ENCODE measurements at regions not wholly inside any gene's neighbourhood (a gene's known extent, or its start where the extent isn't known, plus 50 kb on each side); places are given as distances from the start of the nearest gene placed in this dataset.
"Not testable (repeated sequence)": the region's sequence is repeated elsewhere in the genome, so short reads cannot be mapped to it uniquely, and the experiment has no call there.

DNA sequence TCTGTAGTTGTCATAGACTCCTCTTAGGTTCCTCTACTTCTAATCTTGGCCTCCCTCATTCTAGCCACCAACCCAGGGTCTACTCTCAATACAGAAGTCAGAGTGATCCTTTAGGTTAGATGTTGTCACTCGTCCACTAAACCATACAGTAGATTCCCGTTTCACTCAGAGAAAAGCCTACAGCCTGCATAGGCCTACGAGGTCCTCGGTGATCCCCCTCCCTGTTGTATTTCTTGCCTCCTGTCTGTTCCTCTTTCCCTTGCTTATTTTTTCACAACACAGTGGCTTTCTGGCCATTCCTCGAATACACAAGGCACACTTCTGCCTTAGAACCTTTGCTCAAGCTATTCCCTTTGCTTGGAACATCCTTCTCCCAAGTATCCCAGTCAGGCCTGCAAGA is 183.0 kb upstream of the PRSS1 start:
- DNase-seq = no peak

DNA sequence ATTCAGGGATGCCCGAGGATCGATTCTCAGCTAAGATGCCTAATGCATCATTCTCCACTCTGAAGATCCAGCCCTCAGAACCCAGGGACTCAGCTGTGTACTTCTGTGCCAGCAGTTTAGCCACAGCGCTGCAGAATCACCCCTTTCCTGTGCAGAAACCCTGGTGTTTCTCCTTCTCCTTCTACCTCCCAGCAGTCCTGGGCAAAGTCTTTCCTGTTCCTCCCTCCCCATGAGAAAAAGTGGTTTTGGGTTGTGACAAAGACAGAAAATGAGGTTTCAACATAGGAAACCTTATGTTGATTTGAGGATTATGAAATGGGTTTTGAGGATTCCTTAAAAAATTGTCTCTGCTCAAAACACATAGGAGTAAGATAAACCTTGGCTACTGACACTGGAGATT is 185.1 kb upstream of the PRSS1 start:
- not testable (repeated sequence) for DNase-seq

DNA sequence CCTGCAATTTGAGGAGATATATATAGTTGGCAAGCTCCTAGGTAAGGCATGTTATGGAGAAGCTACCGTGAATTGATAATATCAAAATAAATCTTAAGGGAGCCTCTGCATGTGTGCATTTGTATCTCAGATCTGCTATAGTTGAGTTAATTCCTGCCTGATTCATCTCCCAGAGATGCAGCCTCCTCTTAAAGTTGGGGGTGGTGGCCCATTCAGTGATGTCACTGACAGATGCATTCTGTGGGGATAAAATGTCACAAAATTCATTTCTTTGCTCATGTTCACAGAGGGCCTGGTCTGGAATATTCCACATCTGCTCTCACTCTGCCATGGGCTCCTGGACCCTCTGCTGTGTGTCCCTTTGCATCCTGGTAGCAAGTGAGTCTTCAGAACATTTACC is 185.8 kb upstream of the PRSS1 start:
- no peak for DNase-seq

DNA sequence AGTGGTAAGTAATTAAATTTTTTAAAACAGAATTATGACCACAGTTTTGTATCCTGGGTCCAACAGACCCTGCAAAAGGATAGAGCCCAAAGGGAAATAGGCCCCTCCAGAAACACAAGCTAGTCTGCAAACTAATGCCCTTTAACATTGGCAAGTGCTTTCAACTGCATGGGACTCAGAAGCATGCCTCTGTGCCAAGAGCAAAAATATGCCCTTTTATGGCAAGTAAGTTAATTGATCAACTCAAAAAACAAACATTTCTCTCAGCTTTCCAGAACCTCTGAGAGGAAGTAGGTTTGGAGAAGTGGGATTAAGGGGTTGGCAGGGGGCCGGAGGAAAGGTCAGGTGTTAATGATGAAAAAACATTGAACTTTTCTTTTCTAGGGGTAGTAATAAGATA is 186.6 kb upstream of the PRSS1 start:
- DNase-seq = no peak

DNA sequence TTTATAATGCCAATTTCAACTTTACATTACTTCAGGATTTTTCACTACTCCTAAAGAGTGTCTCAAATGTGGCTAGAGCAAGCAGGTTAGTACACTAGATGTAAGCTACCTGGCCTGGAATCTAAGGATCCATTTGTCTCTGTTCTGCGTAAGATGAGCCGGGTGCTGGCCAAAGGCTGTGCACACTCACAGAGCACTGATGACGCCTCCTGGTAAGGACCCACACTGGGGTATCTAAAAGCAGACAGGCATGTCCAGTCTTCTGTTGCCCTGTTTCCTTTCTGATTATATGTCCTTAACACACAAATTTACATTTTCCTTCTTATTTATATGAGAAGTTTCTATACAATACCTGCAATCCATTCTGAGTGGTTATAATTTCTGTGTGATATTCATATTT is 187.9 kb upstream of the PRSS1 start:
- not testable (repeated sequence) for DNase-seq

DNA sequence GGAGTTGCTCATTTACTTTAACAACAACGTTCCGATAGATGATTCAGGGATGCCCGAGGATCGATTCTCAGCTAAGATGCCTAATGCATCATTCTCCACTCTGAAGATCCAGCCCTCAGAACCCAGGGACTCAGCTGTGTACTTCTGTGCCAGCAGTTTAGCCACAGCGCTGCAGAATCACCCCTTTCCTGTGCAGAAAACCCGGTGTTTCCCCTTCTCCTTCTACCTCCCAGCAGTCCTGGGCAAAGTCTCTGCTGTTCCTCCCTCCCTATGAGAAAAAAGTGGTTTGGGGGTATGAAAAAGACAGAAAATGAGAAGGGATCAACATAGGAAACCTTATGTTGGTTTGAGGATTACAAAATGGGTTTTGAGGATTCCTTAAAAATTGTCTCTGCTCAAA is 188.5 kb upstream of the PRSS1 start:
- not testable (repeated sequence) for DNase-seq

DNA sequence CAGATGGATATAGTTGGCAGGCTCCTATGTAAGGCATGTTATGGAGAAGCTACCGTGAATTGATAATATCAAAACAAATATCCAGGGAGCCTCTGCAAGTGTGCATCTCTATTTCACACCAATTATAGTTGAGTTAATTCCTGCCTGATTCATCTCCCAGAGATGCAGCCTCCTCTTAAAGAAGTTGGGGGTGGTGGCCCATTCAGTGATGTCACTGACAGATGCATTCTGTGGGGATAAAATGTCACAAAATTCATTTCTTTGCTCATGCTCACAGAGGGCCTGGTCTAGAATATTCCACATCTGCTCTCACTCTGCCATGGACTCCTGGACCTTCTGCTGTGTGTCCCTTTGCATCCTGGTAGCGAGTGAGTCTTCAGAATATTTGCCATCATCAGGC is 189.1 kb upstream of the PRSS1 start:
- no peak for DNase-seq

DNA sequence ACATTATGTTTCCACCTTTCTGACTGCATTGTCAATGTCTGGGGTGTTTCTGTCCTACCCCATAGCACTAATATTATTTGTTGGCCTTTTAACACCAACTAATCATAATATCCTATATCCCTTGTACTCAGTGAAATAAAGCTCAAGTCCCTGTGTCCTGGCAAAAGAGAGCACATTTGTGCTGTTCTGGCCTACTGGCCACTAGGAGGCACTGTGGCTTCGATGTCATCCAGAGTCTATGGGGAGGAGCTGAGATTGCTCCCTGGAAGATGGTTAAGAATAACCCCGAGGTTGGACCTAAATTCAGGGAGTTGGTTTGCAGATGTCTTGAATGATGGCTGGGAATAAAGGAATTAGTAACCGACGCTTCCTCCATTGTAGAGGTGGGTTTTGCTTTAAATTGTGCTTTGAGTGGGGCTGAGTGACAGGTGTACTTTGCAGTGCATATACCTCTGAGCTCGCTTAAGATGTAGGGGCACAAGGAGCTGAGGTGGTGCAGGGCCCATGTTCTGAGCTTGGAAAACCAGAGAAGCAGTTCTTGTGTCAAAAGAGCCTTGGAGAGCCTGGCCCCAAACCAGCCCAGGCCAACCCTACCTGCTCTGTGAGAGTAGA is 191.2 kb upstream of the PRSS1 start:
- peak; percentile 40 for DNase-seq

DNA sequence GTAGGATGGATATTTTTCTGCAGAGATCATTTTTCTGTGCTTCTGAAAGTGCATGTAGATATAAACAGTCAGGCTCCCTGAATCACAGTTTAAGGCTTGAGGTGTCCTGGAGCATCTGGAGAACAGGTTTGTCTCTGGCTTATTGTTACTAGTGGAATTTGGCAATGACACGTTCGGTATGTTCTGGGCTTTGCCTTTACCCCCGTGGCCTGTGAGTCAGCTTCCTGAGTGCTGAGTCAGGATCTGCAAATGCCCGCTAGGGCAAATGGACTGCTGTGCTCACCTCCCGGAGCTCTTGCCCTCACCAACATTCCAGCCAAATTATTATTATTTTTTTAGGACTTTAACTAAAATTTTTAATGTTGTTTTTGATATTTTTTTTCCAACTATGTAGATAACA is 192.5 kb upstream of the PRSS1 start:
- DNase-seq = no peak

DNA sequence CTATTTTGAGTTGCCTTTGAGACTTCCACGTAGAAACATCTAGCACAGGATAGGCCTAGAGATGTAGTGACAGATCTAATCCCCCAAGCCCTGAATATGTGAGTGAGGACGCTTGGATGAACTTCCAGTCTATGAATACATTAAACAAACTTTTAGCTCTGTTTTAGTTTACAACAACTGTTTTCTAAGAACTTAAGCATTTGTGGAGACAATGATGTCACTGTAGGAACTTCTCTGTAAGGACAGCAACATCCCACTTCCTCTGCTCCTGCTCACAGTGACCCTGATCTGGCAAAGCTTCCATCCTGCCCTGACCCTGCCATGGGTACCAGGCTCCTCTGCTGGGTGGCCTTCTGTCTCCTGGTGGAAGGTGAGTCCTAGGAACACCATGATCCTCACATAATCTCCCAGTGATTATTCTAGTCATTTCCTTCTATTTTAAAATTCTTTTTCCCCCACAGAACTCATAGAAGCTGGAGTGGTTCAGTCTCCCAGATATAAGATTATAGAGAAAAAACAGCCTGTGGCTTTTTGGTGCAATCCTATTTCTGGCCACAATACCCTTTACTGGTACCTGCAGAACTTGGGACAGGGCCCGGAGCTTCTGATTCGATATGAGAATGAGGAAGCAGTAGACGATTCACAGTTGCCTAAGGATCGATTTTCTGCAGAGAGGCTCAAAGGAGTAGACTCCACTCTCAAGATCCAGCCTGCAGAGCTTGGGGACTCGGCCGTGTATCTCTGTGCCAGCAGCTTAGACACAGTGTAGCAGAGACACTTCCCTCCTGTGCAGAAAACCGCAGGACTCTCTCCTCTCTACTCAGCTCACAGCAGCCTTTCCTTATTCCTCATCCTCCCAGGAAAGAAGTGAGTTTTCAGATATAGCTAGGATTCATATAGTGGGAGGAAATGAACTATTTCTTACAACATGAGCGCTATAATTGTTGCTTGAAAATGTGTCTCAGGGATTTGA is 194.4 kb upstream of the PRSS1 start:
- DNase-seq = no peak

DNA sequence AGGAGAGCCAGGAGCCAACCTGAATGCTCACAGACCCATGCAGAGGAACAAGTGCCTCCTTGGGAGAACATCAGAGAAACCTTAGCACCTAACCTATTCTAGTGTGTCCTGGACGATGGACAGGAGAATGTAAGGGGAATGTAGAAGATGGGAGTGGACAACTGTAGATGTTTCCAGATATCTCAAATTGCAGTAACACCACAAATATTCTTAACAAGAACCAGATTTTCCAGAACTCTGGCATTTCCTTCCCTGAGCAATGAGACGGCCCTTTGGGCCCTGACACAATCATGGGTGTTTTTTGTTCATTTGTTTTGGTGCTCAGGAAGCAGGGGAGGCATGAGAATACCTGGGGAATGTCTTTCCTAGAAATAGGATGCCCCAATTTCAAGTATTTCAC is 196.1 kb upstream of the PRSS1 start:
- DNase-seq = no peak

DNA sequence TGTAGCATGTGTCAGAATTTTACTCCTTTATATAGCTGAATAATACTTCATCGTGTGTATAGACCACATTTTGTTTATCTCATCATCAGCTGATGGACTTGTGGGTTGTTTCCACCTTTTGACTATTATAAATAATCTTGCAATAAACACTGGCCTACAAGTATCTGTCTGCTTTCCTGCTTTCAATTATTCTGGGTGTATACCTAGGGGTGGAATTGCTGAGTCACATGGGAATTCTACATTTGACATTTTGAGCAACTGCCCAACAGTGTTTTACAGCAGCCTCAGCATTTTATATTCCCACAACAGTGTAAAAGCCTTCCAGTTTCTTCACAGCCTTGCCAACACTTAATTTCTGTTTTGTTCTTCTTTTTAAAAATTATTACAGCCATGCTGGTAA is 200.3 kb upstream of the PRSS1 start:
- DNase-seq = no peak

DNA sequence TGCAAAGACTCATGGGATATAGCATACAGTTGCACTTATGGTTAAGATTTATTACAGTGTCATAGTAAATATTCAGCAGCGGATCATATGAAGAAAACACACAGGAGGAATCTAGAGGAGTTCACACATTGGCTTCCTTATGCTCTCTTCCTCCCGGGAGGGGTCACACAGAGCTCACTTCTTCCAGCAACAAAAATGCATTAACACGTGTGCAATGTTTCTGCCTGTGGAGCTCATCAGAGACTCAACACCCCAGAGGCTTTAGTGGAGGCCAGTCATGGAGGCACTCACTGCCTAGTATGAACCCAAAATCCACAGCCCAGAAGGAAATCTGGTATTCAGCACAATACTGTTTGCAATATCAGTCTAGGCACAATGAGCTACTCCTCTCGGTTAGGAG is 202.8 kb upstream of the PRSS1 start:
- no peak for DNase-seq

DNA sequence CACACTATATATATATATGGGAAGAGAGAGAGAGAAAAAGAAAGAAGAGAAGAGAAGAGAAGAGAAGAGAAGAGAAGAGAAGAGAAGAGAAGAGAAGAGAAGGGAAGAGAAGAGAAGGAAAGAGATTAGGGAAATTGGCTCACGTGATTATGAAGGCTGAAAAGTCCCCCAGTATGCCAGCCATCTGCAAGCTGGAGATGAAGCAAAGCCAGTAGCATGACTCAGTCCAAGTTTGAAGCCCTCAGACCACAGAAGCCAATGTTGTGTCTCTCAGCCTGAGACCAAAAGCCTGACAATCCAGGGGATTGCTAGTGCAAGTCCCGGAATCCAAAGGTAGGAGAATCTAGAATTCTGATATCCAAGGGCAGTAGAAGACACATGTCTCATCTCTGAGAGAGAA is 206.3 kb upstream of the PRSS1 start:
- DNase-seq = no peak

DNA sequence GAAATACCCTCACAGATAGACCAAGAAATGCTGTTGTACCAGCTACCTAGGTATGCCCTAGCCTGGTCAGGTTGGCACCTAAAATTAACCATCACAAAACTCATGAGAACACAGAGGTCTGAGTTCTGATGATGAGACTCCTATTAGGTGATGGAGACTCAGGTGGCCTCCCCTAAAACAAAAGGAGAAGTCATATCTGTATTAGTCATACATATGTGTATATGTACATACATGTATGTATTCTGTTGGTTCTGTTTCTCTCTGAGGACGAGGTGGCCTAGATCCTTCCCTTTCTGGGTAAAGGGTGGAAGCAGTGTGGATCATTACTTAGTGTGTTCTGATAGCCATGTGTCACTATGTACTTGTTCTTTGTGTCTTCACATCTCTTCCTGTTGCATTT is 207.2 kb upstream of the PRSS1 start:
- DNase-seq = no peak

DNA sequence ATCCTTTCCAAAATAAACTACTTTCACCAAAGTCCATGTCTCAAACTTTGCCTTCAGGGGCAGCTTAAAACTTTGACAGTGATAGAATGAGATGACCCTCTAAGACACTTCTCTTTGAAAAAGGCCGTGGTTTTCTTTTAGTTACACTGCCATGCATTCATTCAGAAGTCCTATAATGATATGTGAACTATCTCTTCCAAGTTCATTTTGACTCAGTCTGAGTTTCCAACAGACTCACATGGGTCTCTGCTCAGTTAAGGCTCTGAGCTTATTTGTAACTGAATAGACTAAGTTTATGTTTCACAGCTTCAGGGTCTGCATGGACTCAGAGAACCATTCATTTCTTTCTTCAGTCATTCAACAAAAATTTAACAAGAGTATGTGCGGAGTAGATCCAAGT is 208.9 kb upstream of the PRSS1 start:
- DNase-seq = no peak

DNA sequence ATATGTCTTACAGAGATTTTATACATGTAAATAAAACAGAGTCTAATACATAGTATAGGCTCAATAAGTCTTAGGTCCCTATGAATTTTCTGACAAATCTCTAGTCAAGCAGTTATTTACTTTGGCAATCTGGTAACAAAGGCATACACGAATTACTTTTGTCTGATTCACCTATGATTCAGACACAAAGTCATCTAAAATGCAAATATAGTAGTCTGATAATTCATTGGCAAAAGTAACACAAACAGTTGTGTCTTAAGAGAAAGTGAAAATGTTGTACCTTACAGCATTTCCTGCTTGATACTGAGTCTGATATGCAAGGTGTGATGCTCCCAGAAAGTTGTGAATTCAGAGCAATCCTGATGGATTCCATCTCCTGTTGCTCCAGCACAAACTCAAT is 209.4 kb upstream of the PRSS1 start:
- DNase-seq = no peak

DNA sequence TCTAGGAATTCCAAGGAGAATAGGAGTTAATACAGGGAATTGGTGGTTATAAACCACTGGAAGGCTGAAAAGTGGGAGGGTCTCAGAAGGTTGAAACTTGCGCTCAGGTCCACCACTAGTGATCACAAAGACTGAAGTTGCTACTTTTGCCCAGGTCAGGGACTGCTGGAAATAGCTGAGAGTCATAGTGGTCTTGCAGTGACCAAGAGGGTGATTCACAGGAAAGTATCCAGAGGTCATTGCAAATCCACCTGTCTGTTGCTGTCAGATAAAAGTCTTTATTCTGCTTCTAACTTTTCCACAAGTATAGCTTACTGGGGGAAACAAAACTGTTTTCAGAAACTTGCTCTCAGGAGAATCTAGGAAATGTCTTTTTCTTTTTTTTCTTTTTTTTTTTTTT is 211.5 kb upstream of the PRSS1 start:
- DNase-seq = no peak

DNA sequence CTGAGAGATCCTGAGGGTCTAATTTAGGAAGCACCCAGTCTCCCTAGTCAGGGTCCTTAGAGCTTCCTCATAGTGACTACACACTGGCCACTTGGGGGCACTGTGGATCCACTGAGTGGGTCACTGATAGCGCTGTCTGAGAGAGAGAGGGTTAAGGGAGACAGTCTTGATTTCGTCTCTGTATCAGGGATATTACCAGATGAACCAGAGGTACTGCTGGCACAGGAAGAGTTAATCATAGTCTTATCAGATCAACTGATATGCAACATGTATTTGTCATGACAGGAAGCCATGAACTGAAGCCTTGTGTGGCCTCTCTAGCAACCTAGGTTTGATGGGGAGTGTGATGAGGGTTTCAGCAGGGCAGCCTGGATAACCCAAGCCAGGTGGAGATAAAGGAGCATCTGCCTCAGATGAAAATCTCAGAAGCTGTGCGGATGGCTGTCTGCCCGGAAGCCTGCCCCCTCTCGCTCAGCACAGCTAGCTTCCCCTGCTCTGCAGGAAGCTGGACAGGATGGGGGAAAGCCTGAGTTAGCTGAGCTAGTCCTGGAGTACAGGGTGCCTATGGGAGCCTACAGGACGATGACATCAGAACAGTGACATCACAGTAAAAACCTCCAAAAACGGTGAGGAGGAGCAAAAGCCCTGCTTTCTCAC is 214.0 kb upstream of the PRSS1 start:
- peak; percentile 55 for DNase-seq

DNA sequence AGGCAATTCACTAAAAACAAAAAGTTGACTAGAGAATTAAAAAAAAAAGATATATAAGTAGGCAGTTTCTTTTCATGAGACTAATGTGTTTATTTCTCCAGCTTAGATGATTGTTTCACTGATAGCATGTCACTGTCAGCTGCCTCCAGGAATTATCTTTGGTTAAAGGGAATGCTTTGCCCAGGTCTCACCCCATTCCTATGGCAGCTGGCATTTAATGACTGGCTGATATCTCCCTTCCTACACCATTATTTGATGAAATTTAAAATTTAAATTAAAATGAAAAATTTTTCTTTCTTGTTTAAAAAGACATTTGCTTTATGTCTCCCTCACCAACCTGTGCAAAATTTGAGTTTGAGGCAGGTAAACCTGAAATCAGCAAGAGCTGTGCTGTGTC is 214.5 kb upstream of the PRSS1 start:
- no peak for DNase-seq

DNA sequence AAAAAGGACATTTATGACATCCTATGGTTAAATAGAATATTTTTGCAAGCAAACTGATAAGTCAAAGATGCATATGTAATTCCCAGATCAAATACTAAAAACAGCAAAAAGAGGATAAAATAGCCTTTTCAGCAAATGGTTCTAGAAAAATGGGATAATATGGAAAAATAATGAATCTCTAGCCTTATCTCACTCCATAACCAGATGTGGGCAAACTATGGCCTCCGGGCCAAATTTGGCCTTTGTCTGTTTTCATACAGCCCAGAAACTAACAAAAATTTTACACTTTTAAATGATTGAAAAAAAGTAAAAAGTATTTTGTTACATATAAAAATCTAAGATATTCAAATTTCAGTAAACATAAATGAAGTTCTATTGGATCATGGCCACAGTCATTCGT is 215.4 kb upstream of the PRSS1 start:
- no peak for DNase-seq

DNA sequence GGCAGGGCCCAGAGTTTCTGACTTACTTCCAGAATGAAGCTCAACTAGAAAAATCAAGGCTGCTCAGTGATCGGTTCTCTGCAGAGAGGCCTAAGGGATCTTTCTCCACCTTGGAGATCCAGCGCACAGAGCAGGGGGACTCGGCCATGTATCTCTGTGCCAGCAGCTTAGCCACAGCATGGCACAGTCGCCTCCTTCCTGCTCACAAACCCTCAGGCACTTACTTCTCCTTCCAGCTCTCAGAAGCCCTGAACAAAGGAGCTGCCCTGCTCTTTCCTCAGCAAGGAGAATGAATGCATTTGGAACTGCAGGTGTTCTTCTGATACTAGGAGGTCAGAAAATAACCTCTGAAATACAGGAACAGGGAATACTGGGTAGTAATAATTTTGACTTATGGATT is 219.7 kb upstream of the PRSS1 start:
- no peak for DNase-seq

DNA sequence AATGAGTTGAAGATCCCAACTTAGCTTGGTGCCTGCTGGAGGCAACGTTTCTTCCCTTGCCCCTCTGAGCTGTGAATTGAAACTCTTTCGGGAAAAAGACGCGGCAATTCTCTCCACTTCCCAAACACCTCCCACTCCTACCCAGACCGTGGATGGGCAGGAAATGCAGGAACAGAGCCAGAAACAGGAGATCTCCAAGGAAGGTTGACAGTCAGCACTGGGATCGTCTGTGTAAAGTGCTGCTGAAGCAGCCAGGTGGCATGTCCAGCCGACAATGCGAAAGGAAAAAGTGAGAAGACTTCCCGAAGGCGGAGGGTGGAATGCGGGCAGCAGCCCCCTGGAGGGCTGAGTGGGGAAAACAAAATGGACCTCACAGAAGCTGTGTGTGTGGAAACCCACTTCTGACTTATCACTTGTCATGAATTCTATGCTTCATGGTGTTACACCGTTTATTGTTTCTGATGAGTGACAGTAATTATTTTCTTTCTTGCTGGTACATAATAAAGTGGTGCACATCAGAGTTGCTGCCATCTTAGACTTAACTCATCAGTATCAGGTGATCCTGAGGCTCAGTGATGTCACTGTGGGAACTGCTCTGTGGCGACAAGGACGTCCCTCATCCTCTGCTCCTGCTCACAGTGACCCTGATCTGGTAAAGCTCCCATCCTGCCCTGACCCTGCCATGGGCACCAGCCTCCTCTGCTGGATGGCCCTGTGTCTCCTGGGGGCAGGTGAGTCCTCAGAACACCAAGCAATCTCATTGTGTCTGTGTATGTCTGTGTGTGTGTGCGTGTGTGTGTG is 220.5 kb upstream of the PRSS1 start:
- DNase-seq = no peak
